ENCODE measurements at regions not wholly inside any gene's neighbourhood (a gene's known extent, or its start where the extent isn't known, plus 50 kb on each side); places are given as distances from the start of the nearest gene placed in this dataset.

DNA sequence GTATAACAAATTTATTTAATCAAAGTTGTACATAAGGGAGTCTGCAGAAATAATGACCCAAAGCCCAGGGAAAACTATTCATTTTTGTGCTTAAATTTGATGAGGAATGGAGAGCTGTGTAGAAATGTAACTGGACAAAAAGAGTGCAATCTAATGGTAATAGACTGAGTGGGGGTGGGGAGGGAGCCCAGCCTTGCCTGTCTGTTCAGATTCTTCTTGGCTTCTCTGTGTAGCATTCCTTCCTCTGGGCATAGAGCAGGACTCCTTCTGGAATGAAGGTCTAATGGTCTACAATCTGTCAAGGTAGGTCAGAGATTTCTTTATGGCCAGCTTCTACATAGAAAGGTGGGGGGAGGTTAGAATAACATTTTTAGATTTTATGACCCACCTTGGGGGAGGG is 126.1 kb downstream of the SYT10 start:
- TF ChIP-seq, protein P1, sequence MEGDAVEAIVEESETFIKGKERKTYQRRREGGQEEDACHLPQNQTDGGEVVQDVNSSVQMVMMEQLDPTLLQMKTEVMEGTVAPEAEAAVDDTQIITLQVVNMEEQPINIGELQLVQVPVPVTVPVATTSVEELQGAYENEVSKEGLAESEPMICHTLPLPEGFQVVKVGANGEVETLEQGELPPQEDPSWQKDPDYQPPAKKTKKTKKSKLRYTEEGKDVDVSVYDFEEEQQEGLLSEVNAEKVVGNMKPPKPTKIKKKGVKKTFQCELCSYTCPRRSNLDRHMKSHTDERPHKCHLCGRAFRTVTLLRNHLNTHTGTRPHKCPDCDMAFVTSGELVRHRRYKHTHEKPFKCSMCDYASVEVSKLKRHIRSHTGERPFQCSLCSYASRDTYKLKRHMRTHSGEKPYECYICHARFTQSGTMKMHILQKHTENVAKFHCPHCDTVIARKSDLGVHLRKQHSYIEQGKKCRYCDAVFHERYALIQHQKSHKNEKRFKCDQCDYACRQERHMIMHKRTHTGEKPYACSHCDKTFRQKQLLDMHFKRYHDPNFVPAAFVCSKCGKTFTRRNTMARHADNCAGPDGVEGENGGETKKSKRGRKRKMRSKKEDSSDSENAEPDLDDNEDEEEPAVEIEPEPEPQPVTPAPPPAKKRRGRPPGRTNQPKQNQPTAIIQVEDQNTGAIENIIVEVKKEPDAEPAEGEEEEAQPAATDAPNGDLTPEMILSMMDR (IDR thresholded peaks at IDR 0.05; ENCODE audit: extremely low read depth in 1 of 2, insufficient read depth in 1 of 2, low read depth in 1 of 2, low read length in 2 of 2): no peak
- no peak for TF ChIP-seq POLR2A (IDR thresholded peaks at IDR 0.05; ENCODE audit: low read depth, low read length)
- TF ChIP-seq MYC (IDR thresholded peaks at IDR 0.05; ENCODE audit: low read depth, low read length): no peak
- no peak for TF ChIP-seq POLR2AphosphoS5 (IDR thresholded peaks at IDR 0.05; ENCODE audit: insufficient read depth, low read depth, low read length)
